HG02798 (cell line): ENCODE measurements at regions not wholly inside any gene's neighbourhood (a gene's known extent, or its start where the extent isn't known, plus 50 kb on each side); places are given as distances from the start of the nearest gene placed in this dataset.
A peak's percentile ranks its signal among the peaks of the same experiment; 100 is the strongest.
"Not testable (repeated sequence)": the region's sequence is repeated elsewhere in the genome, so short reads cannot be mapped to it uniquely, and the experiment has no call there.

ENCODE experiments used
- ATAC-seq: cut with Tn5 transposase; IDR thresholded peaks from one replicate; pipeline ENCODE4 v1.9.1; 2021; ENCODE audit warnings: mild to moderate bottlenecking; ENCODE audit not compliant: unreplicated experiment, poor library complexity

DNA sequence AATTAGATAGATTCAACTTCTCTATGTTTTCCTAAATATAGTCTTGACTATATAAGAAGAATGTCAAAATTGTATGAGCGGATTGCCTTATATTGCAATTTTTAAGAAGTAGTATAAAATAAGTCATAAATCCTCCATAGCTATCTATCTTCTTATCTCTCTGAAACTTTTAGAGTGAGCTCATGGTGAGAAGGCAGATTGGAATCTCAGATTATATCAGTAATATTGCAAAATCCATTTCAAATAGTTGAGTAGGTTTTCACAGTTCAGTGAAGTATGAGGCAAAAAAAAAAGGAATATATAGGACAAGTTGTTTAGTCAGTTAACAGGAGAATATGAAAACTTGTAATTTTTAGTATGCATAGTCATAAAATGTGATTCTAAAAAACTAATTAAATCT is 156.4 kb downstream of the FAM174A start:
- ATAC-seq, result no peak

DNA sequence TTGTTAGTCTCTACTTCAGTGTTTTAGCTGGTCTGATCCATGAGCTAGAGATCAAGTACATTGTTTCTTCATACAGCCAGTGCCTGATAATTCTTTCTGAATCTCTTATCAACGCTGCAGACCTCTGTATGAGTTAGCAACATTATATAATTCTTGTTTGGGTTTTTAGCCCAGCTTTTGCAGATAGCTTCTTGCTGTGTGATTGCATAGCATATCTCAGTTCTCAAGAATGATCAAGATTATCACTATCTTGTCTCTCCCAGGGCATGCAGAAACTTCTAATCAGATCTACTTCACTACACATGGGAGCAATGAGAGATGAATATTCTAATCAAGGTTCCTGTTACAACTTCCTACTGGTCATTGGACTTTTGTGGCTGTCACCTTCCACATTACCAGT is 158.3 kb downstream of the FAM174A start:
- no peak for ATAC-seq

DNA sequence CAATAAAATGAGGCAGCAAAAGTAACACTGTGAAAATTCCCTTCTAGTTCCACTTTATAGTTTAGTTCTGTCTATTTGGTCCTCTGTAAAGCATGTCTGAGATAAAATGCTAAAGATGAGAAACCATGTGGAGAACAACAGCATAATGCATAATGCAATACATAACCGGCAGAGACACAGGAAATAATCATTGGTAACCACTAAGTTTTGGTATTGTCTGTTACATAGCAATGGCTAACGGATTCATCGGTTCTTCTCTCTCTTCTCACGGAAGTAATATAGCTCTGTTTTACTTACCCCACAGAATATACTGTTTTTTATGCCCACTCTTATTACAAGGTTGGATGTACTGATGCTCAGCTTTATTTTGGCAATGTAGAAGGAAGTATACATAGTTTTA is 158.9 kb downstream of the FAM174A start:
- ATAC-seq, result no peak

DNA sequence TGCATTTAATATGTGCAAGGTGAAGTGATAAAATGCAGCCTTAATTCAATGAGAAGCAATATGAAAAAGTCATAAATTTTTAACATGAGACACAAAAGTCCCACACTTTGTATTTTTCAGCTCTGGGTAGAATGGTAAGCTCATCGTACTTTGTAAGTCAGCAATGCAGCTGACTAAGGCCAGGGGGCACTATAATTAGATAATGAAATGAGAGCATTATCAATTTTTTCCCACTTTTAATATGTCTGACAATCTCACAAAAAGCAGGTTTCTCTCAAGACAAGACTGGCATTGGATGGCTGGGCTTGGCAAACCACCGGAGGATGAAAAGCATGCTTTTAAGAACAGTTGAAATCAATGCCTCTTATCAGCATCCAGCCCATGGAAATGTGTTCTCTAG is 162.8 kb downstream of the FAM174A start:
- ATAC-seq, result no peak

DNA sequence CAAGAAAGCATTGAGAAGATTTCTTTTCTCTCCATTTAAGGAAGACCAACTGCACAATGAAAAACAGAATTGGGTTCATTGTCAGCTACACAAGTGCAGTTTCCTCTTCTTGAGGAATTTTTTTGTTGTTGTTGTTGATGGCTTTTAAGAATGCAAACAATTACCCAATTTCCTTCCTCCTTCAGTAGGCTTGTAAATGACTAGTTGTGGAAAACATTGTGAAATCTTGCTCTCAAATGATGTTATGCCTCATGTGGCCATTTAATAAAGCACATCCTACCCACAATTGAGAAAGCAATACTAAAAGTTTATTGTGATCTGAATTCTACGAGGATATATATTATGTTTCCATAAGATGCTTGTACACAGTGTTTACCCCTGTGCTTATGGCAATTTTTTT is 171.6 kb downstream of the FAM174A start:
- peak; percentile 57 for ATAC-seq

DNA sequence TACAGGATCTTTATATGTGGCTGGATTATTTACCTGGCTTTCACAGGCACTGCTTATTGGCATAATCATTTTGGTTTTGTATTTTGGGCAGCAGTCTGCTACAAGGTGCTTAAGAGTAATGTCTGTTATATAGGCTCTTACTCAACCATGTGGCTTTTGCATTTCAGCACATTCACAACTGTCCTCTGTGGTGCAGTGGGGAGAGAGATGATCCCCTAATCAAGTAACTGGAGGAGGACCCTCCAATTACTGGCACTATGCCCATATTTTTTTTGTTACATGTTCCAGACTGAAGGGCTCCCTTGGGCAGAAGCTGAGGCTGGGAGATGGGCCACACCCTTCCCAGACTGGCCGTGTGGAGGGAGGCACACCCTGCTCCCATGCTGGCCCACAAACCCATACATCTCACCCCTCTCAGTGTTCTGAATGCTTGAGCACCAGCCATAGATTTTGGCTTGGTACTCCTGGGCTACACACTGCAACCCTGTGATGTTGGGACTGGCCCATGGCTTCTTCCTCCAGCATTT is 173.5 kb downstream of the FAM174A start:
- ATAC-seq, result no peak

DNA sequence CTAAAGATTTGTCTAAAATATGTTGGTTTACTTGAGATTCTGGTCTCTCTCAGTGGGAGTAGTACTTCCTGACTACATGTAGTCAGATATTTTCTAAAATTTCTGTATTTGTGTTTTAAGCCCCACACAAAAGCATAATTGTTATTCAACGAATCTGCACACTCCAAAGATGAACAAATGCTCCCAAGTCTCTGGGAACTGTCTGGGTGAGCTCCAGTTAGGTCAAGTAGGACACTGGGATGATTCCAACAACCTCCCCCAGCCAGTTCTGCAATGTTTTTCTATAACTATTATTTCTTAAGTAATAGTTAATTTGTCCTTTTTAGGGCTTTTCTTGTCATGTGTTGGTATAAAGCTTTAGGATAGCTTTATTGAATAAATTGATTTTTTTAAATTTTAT is 174.6 kb downstream of the FAM174A start:
- no peak for ATAC-seq

DNA sequence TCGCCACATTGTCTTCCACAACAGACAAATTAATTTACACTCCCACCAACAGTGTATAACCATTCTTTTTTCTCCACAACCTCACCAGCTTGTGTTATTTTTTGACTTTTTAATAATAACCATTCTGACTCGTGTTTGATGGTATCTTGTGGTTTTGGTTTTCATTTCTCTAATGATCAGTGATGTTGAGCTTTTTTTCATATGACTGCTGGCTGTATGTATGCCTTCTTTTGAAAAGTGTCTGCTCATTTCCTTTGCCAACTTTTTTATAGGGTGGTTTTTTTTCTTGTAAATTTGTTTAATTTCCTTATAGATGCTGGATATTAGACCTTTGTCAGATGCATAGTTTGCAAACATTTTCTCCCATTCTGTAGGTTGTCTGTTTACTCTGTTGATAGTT is 179.6 kb downstream of the FAM174A start:
- not testable (repeated sequence) for ATAC-seq

DNA sequence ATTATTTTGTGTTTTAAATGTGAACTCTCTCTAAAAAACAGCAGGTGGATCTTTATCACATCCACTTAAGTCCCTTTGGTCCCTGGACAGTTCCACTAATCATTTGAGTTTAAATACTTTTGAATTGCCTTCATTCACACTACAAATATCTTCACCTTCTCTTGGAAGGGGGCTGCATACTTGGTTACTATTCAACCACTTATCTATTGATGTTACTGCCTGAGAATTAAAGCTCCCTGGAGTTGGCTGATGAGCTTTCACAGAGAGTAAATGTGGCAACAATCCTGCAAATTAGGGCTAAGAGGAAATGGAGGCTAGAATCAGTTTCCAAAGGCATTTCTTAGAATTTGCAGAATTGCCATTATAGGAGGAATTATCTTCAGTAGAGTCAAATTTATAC is 180.4 kb downstream of the ST8SIA4 start:
- no peak for ATAC-seq

DNA sequence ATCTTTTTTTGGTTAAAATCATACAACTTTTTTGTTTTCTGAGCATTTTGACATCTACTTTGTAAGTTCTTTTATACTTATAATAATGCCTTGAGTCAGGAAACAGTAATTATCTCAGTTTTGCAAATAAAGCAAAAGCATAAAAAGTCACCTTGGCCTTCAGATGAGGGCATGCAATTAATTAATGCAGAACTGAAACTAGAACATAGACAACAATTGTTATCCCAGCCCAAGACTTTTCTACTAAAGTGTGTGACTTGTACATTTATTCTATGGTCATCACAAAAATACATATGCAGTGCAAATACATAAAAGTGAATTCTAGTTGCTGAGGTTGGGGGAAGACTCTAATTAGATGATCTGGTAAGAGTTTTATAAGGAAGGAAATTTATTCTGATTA is 179.9 kb downstream of the ST8SIA4 start:
- no peak for ATAC-seq

DNA sequence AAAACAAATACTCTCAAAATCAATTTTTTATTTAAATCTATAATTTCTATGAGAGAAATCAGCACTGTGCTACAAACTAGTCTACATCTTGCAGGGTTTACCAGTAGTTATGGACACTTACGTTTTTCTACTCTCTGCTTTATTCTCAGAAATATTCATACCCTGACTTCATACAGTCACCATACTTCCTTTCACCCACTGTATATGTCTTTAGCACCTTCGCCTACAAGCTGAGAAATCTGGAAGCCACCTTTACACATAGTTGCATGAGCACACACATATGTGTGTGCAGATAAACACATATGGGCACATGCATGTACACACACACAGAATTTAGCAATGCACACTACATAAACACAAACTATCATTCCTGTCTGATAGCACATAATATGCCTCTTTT is 177.0 kb downstream of the ST8SIA4 start:
- no peak for ATAC-seq

DNA sequence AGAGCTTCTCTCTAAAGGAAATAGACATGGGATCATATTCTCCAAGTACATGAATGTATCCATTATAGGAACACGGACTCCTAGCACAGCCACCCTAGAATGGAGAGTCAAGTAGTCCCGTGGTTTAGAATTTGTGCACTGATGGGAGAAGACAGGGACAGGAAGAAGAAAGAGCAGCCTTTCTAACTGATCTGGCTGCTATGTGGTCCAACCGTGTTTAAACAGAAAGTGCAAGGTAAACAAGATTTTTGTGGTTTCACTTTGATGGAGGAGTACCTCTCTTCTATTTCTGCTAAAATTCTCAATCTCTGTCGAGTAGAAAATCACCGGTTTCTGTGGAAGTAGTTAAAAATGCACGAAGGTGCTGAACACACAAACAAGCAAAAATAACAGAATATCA is 171.3 kb downstream of the ST8SIA4 start:
- ATAC-seq, result peak; percentile 99

DNA sequence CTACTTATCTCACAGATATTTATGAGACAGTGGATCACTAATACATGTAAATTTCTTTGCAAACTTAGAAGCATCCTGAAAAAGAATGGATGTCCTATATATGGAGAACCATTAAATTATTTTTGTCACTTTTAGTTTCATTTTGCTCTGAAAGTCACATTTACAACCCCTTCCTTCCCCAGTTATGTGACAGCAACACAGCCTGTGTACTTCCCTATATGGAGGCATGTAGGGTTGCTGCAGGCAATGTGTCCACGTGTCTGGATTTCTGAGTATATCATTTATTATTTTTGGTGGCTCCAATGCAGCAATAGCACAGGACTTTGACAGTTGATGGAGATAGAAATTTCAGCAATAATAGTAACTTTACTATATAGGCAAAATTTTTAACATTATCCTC is 156.4 kb downstream of the ST8SIA4 start:
- peak; percentile 89 for ATAC-seq

DNA sequence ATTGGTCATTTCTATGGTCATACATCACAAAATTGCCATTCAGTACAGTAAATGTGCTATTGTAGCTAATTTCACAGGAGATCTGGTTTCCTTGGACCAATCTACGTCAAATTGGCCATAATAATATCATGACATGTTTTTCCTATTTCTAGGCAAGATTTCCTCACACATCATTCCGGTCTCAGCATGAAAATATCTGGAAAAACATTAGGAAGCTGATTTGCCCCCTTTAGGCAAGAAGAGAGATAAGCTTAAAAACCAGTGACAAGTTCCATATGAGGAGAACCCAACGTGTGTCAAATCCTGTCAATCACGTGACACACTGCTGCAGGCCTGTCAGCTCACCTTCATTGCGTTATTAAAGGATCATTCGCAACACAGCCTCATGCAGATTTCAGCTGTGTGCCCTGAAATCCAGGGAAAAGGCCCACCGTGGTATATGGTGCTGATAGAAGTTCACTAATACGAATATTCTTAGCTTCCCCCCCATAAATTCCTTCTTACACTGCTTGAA is 153.3 kb downstream of the ST8SIA4 start:
- ATAC-seq, result no peak

DNA sequence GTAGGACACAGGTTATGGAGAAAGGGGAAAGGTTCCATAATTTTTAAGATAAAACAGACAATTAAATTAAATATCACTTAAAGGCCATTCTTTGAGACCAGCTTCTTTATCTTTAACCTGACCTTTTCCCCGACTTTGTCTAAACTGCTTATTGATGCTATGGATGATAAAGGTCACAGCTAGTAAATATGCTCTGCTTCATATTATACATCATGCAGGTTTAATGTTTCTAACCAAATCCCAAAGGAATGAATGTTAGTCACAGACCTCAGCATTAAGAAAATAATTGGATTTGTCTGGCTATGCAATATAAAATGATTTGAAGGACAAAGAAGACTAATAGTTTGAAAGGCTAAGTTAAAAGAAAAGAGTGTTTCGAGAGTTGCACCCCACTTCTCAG is 147.6 kb downstream of the ST8SIA4 start:
- ATAC-seq, result no peak
